Stimulated activated CD8-positive, alpha-beta memory T cell treated with anti-CD3 and anti-CD28 coated beads, Interleukin-12 subunit alpha, Interleukin-12 subunit beta, amount 100 ng/mL, for 4 hours (primary cell): ENCODE measurements at regions not wholly inside any gene's neighbourhood (a gene's known extent, or its start where the extent isn't known, plus 50 kb on each side); places are given as distances from the start of the nearest gene placed in this dataset.

ENCODE experiments used
- DNase-seq: peaks from one replicate; pipeline ENCODE4 v3.0.0-alpha.2; 2020; ENCODE audit warnings: low read depth

GRCh38 chr13:24008679-24009078 is 111.4 kb upstream of the C1QTNF9B start:
- no peak for DNase-seq

- DNase-seq, result no peak
Observed at GRCh38 chr13:24011266-24011665, 114.0 kb upstream of the C1QTNF9B start.

GRCh38 chr13:24012648-24013047 is 115.3 kb upstream of the C1QTNF9B start:
- DNase-seq, result no peak

- no peak for DNase-seq
Observed at GRCh38 chr13:24013189-24013588, 115.9 kb upstream of the C1QTNF9B start.

- DNase-seq, result no peak
Observed at GRCh38 chr13:24016046-24016445, 118.7 kb upstream of the C1QTNF9B start.

- DNase-seq, result no peak
Observed at GRCh38 chr13:24022568-24022967, 125.3 kb upstream of the C1QTNF9B start.

GRCh38 chr13:24023073-24023472 is 125.8 kb upstream of the C1QTNF9B start:
- no peak for DNase-seq

GRCh38 chr13:24027494-24027893 is 130.2 kb upstream of the C1QTNF9B start:
- no peak for DNase-seq

GRCh38 chr13:24032252-24032651 is 128.3 kb upstream of the SPATA13 start:
- DNase-seq, result no peak

GRCh38 chr13:24032674-24033073 is 127.8 kb upstream of the SPATA13 start:
- no peak for DNase-seq

GRCh38 chr13:24033527-24034302 is 126.8 kb upstream of the SPATA13 start:
- no peak for DNase-seq

- no peak for DNase-seq
Observed at GRCh38 chr13:24035411-24035810, 125.1 kb upstream of the SPATA13 start.

GRCh38 chr13:24036115-24036514 is 124.4 kb upstream of the SPATA13 start:
- DNase-seq, result no peak

- DNase-seq, result no peak
Observed at GRCh38 chr13:24038405-24038804, 122.1 kb upstream of the SPATA13 start.

- DNase-seq, result no peak
Observed at GRCh38 chr13:24038841-24039330, 121.6 kb upstream of the SPATA13 start.

- DNase-seq, result no peak
Observed at GRCh38 chr13:24039621-24040475, 120.7 kb upstream of the SPATA13 start.

- no peak for DNase-seq
Observed at GRCh38 chr13:24040835-24041234, 119.7 kb upstream of the SPATA13 start.

- no peak for DNase-seq
Observed at GRCh38 chr13:24041651-24042225, 118.8 kb upstream of the SPATA13 start.

- no peak for DNase-seq
Observed at GRCh38 chr13:24042710-24043440, 117.6 kb upstream of the SPATA13 start.

- DNase-seq, result no peak
Observed at GRCh38 chr13:24043590-24044350, 116.8 kb upstream of the SPATA13 start.

- no peak for DNase-seq
Observed at GRCh38 chr13:24045597-24045996, 114.9 kb upstream of the SPATA13 start.
